Left hindlimb (tissue), 1 donor: ENCODE measurements at regions not wholly inside any gene's neighbourhood (a gene's known extent, or its start where the extent isn't known, plus 50 kb on each side); places are given as distances from the start of the nearest gene placed in this dataset.
"Not testable (repeated sequence)": the region's sequence is repeated elsewhere in the genome, so short reads cannot be mapped to it uniquely, and the experiment has no call there.

Experiments used
- DNase-seq: peaks from one replicate; pipeline ENCODE4 v3.0.0-alpha.2; 2018

GRCh38 chr3:124650798-124651197 lies 79.5 kb upstream of the UMPS start:
- DNase-seq: no peak

GRCh38 chr3:124651416-124651815 lies 78.8 kb upstream of the UMPS start:
- not testable (repeated sequence) for DNase-seq

GRCh38 chr3:124652009-124652408 lies 78.2 kb upstream of the UMPS start:
- DNase-seq: no peak

GRCh38 chr3:124653071-124653796 lies 77.0 kb upstream of the UMPS start:
- no peak for DNase-seq

- DNase-seq: no peak
Observed at GRCh38 chr3:124653797-124654469, 76.3 kb upstream of the UMPS start.

- no peak for DNase-seq
Observed at GRCh38 chr3:124654470-124654845, 75.8 kb upstream of the UMPS start.

GRCh38 chr3:124656531-124656930 lies 73.7 kb upstream of the UMPS start:
- no peak for DNase-seq

GRCh38 chr3:124657138-124657537 lies 73.1 kb upstream of the UMPS start:
- no peak for DNase-seq

- DNase-seq: no peak
Observed at GRCh38 chr3:124658270-124658669, 72.0 kb upstream of the UMPS start.

GRCh38 chr3:124659175-124659574 lies 71.1 kb upstream of the UMPS start:
- no peak for DNase-seq

- no peak for DNase-seq
Observed at GRCh38 chr3:124660599-124660998, 69.7 kb upstream of the UMPS start.

- no peak for DNase-seq
Observed at GRCh38 chr3:124663690-124664089, 66.6 kb upstream of the UMPS start.

- no peak for DNase-seq
Observed at GRCh38 chr3:124664804-124665203, 65.4 kb upstream of the UMPS start.

GRCh38 chr3:124666067-124666466 lies 64.2 kb upstream of the UMPS start:
- DNase-seq: no peak

GRCh38 chr3:124669470-124669869 lies 60.8 kb upstream of the UMPS start:
- DNase-seq: no peak

GRCh38 chr3:124671106-124671505 lies 59.1 kb upstream of the UMPS start:
- no peak for DNase-seq

GRCh38 chr3:124674336-124674735 lies 55.9 kb upstream of the UMPS start:
- DNase-seq: no peak

GRCh38 chr3:124676236-124676635 lies 54.0 kb upstream of the UMPS start:
- no peak for DNase-seq

- no peak for DNase-seq
Observed at GRCh38 chr3:124679048-124679638, 51.1 kb upstream of the UMPS start.
